ENCODE measurements at regions not wholly inside any gene's neighbourhood (a gene's known extent, or its start where the extent isn't known, plus 50 kb on each side); places are given as distances from the start of the nearest gene placed in this dataset.

- TF ChIP-seq SOX6 (IDR thresholded peaks at IDR 0.05) (peak; percentile 95), ZNF668 (CRISPR knock-in tag; IDR thresholded peaks at IDR 0.05) (no peak), RBBP5 (IDR thresholded peaks at IDR 0.05; ENCODE audit: borderline replicate concordance, insufficient read depth, low read length, poor library complexity, severe bottlenecking) (peak; percentile 32), SAFB2 (IDR thresholded peaks at IDR 0.05; ENCODE audit: borderline replicate concordance, low read depth, low read length, severe bottlenecking) (no peak), NCOA2 (IDR thresholded peaks at IDR 0.05; ENCODE audit: partially characterized antibody in 2 of 2) (peak; percentile 42 to 49), CREB1 (IDR thresholded peaks at IDR 0.05) (0 out of 2 replicates have a peak, but pooled peaks have one; percentile 15), CREB1 (CRISPR knock-in tag; IDR thresholded peaks at IDR 0.05) (no peak), SRSF7 (optimal IDR thresholded peaks at IDR 0.05; ENCODE audit: low read depth, low read length) (no peak), RNF219 (CRISPR knock-in tag; IDR thresholded peaks at IDR 0.05) (no peak), GTF2F1 (IDR thresholded peaks at IDR 0.05; ENCODE audit: low read depth, low read length) (no peak), ZNF347 (CRISPR knock-in tag; IDR thresholded peaks at IDR 0.05; ENCODE audit: low read depth) (no peak), STAT5A (IDR thresholded peaks at IDR 0.05; ENCODE audit: borderline replicate concordance, low read length) (peak; percentile 76), PHB2 (IDR thresholded peaks at IDR 0.05; ENCODE audit: low read depth) (peak; percentile 56; the same call in 1 of the 2 replicates), MTA1 (IDR thresholded peaks at IDR 0.05; ENCODE audit: borderline replicate concordance) (peak; percentile 43; the same call in 1 of the 2 replicates), ZNF583 (CRISPR knock-in tag; IDR thresholded peaks at IDR 0.05) (no peak), EP400 (IDR thresholded peaks at IDR 0.05) (0 out of 2 replicates have a peak, but pooled peaks have one; percentile 21), SIN3B (IDR thresholded peaks at IDR 0.05; ENCODE audit: low read depth) (no peak), NONO (IDR thresholded peaks at IDR 0.05; ENCODE audit: low read depth in 2 of 2, low read length in 1 of 2) (0 out of 4 replicates have a peak, but pooled peaks of 1 of the 2 experiments have one; percentile 35), SMARCE1 (IDR thresholded peaks at IDR 0.05) (peak; percentile 98), DEAF1 (CRISPR knock-in tag; IDR thresholded peaks at IDR 0.05) (peak; percentile 34; the same call in 1 of the 2 replicates), JUNB (CRISPR knock-in tag; conservative IDR thresholded peaks at IDR 0.05) (no peak), GTF2E2 (tag; IDR thresholded peaks at IDR 0.05) (no peak), ZEB2 (IDR thresholded peaks at IDR 0.05) (0 out of 2 replicates have a peak, but pooled peaks have one; percentile 23), MBD2 (IDR thresholded peaks at IDR 0.05; ENCODE audit: borderline replicate concordance, low read depth) (peak; percentile 57; the same call in 1 of the 2 replicates), ZNF766 (CRISPR knock-in tag; conservative IDR thresholded peaks at IDR 0.05) (peak; percentile 35; the same call in 1 of the 2 replicates), ATF1 (CRISPR knock-in tag; IDR thresholded peaks at IDR 0.05) (no peak), ATF1 (tag; IDR thresholded peaks at IDR 0.05) (0 out of 2 replicates have a peak, but pooled peaks have one; percentile 29), CEBPB (tag; IDR thresholded peaks at IDR 0.05) (peak; percentile 63; the same call in 1 of the 2 replicates)
Observed at GRCh38 chr18:55732227-55733106, 144.5 kb upstream of the TCF4 start (continued).
